ENCODE measurements at regions not wholly inside any gene's neighbourhood (a gene's known extent, or its start where the extent isn't known, plus 50 kb on each side); places are given as distances from the start of the nearest gene placed in this dataset.

DNA sequence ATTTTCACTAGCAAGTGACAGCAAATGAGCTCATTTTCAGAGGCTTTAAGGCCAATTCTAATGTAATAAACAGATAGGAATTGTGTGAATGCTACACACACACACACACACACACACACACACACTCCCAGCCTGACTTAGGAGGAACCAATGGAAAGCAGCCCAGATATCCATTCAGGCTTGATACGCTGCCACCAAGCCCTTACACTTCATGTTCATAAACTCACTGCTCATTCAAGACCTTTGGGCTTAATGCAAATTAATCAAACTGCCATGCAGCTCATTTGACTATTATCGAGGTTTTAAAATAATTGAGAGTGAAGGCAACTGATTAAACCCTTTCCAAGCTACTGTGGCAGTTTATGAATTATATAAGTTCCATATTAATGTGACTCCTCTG lies 298.9 kb upstream of the NCKAP5 start:
- TF ChIP-seq RAD21 (conservative IDR thresholded peaks at IDR 0.05), result no peak
- TF ChIP-seq MXI1 (conservative IDR thresholded peaks at IDR 0.05; ENCODE audit: poor library complexity, severe bottlenecking), result no peak
- TF ChIP-seq, protein P1, sequence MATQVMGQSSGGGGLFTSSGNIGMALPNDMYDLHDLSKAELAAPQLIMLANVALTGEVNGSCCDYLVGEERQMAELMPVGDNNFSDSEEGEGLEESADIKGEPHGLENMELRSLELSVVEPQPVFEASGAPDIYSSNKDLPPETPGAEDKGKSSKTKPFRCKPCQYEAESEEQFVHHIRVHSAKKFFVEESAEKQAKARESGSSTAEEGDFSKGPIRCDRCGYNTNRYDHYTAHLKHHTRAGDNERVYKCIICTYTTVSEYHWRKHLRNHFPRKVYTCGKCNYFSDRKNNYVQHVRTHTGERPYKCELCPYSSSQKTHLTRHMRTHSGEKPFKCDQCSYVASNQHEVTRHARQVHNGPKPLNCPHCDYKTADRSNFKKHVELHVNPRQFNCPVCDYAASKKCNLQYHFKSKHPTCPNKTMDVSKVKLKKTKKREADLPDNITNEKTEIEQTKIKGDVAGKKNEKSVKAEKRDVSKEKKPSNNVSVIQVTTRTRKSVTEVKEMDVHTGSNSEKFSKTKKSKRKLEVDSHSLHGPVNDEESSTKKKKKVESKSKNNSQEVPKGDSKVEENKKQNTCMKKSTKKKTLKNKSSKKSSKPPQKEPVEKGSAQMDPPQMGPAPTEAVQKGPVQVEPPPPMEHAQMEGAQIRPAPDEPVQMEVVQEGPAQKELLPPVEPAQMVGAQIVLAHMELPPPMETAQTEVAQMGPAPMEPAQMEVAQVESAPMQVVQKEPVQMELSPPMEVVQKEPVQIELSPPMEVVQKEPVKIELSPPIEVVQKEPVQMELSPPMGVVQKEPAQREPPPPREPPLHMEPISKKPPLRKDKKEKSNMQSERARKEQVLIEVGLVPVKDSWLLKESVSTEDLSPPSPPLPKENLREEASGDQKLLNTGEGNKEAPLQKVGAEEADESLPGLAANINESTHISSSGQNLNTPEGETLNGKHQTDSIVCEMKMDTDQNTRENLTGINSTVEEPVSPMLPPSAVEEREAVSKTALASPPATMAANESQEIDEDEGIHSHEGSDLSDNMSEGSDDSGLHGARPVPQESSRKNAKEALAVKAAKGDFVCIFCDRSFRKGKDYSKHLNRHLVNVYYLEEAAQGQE (IDR thresholded peaks at IDR 0.05; ENCODE audit: borderline replicate concordance), result no peak
- TF ChIP-seq, protein P2, sequence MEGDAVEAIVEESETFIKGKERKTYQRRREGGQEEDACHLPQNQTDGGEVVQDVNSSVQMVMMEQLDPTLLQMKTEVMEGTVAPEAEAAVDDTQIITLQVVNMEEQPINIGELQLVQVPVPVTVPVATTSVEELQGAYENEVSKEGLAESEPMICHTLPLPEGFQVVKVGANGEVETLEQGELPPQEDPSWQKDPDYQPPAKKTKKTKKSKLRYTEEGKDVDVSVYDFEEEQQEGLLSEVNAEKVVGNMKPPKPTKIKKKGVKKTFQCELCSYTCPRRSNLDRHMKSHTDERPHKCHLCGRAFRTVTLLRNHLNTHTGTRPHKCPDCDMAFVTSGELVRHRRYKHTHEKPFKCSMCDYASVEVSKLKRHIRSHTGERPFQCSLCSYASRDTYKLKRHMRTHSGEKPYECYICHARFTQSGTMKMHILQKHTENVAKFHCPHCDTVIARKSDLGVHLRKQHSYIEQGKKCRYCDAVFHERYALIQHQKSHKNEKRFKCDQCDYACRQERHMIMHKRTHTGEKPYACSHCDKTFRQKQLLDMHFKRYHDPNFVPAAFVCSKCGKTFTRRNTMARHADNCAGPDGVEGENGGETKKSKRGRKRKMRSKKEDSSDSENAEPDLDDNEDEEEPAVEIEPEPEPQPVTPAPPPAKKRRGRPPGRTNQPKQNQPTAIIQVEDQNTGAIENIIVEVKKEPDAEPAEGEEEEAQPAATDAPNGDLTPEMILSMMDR (IDR thresholded peaks at IDR 0.05; ENCODE audit: poor library complexity, severe bottlenecking), result no peak
- TF ChIP-seq EZH2 (IDR thresholded peaks at IDR 0.05; ENCODE audit: borderline replicate concordance, insufficient read depth, low read length, poor library complexity, severe bottlenecking), result no peak
- no peak for TF ChIP-seq TAF1 (IDR thresholded peaks at IDR 0.05; ENCODE audit: low read depth)
- no peak for TF ChIP-seq EP300 (conservative IDR thresholded peaks at IDR 0.05; ENCODE audit: poor library complexity, severe bottlenecking)
